Nephron progenitor cell (in vitro differentiated cells): ENCODE measurements at regions not wholly inside any gene's neighbourhood (a gene's known extent, or its start where the extent isn't known, plus 50 kb on each side); places are given as distances from the start of the nearest gene placed in this dataset.
A peak's percentile ranks its signal among the peaks of the same experiment; 100 is the strongest.

Experiments used
- DNase-seq: peaks from one replicate; pipeline ENCODE4 v3.0.0; 2021
- H3K27ac Mint-ChIP-seq: 2 replicates; pipeline ENCODE4 v1.8.0; 2021; ENCODE audit warnings: mild to moderate bottlenecking, moderate library complexity, mixed read lengths
- H3K27me3 Mint-ChIP-seq: 2 replicates; pipeline ENCODE4 v1.8.0; 2021; ENCODE audit warnings: mild to moderate bottlenecking, low read depth, mixed read lengths; ENCODE audit not compliant: poor library complexity
- H3K36me3 Mint-ChIP-seq: 2 replicates; pipeline ENCODE4 v1.8.0; 2021; ENCODE audit warnings: low read depth, mixed read lengths
- H3K4me1 Mint-ChIP-seq: 2 replicates; pipeline ENCODE4 v1.8.0; 2021; ENCODE audit warnings: mixed read lengths
- H3K4me3 Mint-ChIP-seq: 2 replicates; pipeline ENCODE4 v1.8.0; 2021; ENCODE audit warnings: mild to moderate bottlenecking, moderate library complexity, mixed read lengths
- H3K9me3 Mint-ChIP-seq: 2 replicates; pipeline ENCODE4 v1.8.0; 2021; ENCODE audit warnings: mild to moderate bottlenecking, moderate library complexity, mixed read lengths
- CTCF ChIP-seq: fragments of 200-600 bp; sonication (generic); IDR thresholded peaks from 2 replicates; pipeline ENCODE4 v1.5.0; 2021; ENCODE audit warnings: antibody characterized with exemption

GRCh38 chr14:84976805-84977204 lies 553.1 kb upstream of the FLRT2 start:
- Mint-ChIP-seq H3K36me3 (no peaks in the 10 kb centered on the region), H3K27me3 (no peaks in the 10 kb centered on the region), H3K9me3 (peaks cover 3% of the 10 kb centered on the region), H3K4me1 (no peaks in the 10 kb centered on the region), H3K27ac (no peak overlapping the region), H3K4me3 (no peak overlapping the region)
- DNase-seq = no peak
- no peak for TF ChIP-seq CTCF

GRCh38 chr14:84987042-84987441 lies 542.9 kb upstream of the FLRT2 start:
- no peak for DNase-seq
- H3K4me3 Mint-ChIP-seq = no peak overlapping the region
- H3K9me3 Mint-ChIP-seq = peaks cover 4% of the 10 kb centered on the region
- no peak for TF ChIP-seq CTCF
- H3K27me3 Mint-ChIP-seq = peaks cover 9% of the 10 kb centered on the region
- H3K27ac Mint-ChIP-seq = no peak overlapping the region
- H3K4me1 Mint-ChIP-seq = peaks cover 17% of the 10 kb centered on the region
- H3K36me3 Mint-ChIP-seq = no peaks in the 10 kb centered on the region

GRCh38 chr14:84988357-84988756 lies 541.6 kb upstream of the FLRT2 start:
- peak; percentile 20 for DNase-seq
- H3K4me3 Mint-ChIP-seq = no peak overlapping the region
- no peak for TF ChIP-seq CTCF
- peaks cover 3% of the 10 kb centered on the region for H3K9me3 Mint-ChIP-seq
- H3K36me3 Mint-ChIP-seq = no peaks in the 10 kb centered on the region
- peaks cover 10% of the 10 kb centered on the region for H3K27me3 Mint-ChIP-seq
- H3K27ac Mint-ChIP-seq = peak overlapping the region; percentile 64
- H3K4me1 Mint-ChIP-seq = peaks cover 17% of the 10 kb centered on the region

- no peak for TF ChIP-seq CTCF
- no peaks in the 10 kb centered on the region for H3K36me3 Mint-ChIP-seq
- H3K27ac Mint-ChIP-seq = no peak overlapping the region
Measured at GRCh38 chr14:84991021-84991420, 538.9 kb upstream of the FLRT2 start.

GRCh38 chr14:84998216-84998615 lies 531.7 kb upstream of the FLRT2 start:
- no peak for DNase-seq
- no peaks in the 10 kb centered on the region for H3K36me3 Mint-ChIP-seq
- peaks cover 4% of the 10 kb centered on the region for H3K4me1 Mint-ChIP-seq
- no peak overlapping the region for H3K27ac Mint-ChIP-seq
- peaks cover 5% of the 10 kb centered on the region for H3K27me3 Mint-ChIP-seq
- H3K9me3 Mint-ChIP-seq = no peaks in the 10 kb centered on the region
- no peak overlapping the region for H3K4me3 Mint-ChIP-seq
- no peak for TF ChIP-seq CTCF

More at GRCh38 chr14:84991021-84991420, 538.9 kb upstream of the FLRT2 start:
- DNase-seq = no peak
- no peaks in the 10 kb centered on the region for H3K9me3 Mint-ChIP-seq
- H3K4me3 Mint-ChIP-seq = no peak overlapping the region
- H3K27me3 Mint-ChIP-seq = peaks cover 14% of the 10 kb centered on the region
- peaks cover 17% of the 10 kb centered on the region for H3K4me1 Mint-ChIP-seq

GRCh38 chr14:85002846-85003245 lies 527.1 kb upstream of the FLRT2 start:
- TF ChIP-seq CTCF = no peak
- Mint-ChIP-seq H3K4me3 (no peak overlapping the region), H3K36me3 (no peaks in the 10 kb centered on the region), H3K27ac (no peak overlapping the region), H3K9me3 (no peaks in the 10 kb centered on the region), H3K27me3 (no peaks in the 10 kb centered on the region), H3K4me1 (peaks cover 18% of the 10 kb centered on the region)
- DNase-seq = no peak
